Body of pancreas (tissue), 4 donors: ENCODE measurements at regions not wholly inside any gene's neighbourhood (a gene's known extent, or its start where the extent isn't known, plus 50 kb on each side); places are given as distances from the start of the nearest gene placed in this dataset.

Source experiments
- CTCF ChIP-seq, 7 experiments: fragments of 450-650 bp in 4 of 7; fragments of 200-600 bp in 3 of 7; sonication (generic) in 3 of 7; IDR thresholded peaks; one replicate each; pipeline ENCODE4 v1.5.1; 2016 to 2019; ENCODE audit warnings: antibody characterized with exemption in 7 of 7
- POLR2A ChIP-seq, 3 donors: fragments of 450-650 bp; IDR thresholded peaks; one replicate each; pipeline ENCODE4 v1.6.1; 2016; ENCODE audit warnings: antibody characterized with exemption in 3 of 3, mild to moderate bottlenecking in 2 of 3

- TF ChIP-seq CTCF (IDR thresholded peaks at IDR 0.05) (no peak), POLR2A (IDR thresholded peaks at IDR 0.05) (no peak)
Measured at GRCh38 chr2:4898706-4899105, 793.5 kb upstream of the SOX11 start.
